ENCODE measurements at regions not wholly inside any gene's neighbourhood (a gene's known extent, or its start where the extent isn't known, plus 50 kb on each side); places are given as distances from the start of the nearest gene placed in this dataset.

DNA sequence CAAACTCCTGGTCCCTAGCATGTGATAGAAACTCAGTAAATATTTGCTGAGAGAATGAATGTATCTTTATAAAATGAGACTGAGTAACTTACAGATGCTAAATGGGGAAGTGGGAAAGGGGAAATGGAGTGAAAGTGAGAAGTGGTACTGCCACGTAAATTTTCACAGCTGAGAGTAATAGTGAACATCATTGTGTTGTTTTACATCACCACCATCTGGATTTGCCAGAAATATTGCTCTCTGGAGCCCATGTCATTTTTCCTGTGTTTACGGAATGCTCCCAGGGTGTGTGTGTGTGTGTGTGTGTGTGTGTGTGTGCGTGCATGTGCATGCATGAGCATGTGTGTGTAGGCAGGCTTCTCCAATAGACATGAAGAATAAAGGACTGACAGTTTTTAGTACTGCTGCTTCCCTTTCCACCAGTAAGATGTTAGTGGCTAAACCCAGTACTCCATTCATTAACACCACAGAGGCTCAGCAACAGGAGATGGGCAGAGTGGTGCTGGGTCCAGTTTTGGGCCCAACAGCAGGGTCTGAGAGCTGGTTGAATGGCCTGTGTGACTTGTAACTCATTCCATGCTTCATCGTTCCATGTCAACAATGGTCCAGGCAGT is 57.3 kb downstream of the DIPK2A start:
- TF ChIP-seq, protein P1, sequence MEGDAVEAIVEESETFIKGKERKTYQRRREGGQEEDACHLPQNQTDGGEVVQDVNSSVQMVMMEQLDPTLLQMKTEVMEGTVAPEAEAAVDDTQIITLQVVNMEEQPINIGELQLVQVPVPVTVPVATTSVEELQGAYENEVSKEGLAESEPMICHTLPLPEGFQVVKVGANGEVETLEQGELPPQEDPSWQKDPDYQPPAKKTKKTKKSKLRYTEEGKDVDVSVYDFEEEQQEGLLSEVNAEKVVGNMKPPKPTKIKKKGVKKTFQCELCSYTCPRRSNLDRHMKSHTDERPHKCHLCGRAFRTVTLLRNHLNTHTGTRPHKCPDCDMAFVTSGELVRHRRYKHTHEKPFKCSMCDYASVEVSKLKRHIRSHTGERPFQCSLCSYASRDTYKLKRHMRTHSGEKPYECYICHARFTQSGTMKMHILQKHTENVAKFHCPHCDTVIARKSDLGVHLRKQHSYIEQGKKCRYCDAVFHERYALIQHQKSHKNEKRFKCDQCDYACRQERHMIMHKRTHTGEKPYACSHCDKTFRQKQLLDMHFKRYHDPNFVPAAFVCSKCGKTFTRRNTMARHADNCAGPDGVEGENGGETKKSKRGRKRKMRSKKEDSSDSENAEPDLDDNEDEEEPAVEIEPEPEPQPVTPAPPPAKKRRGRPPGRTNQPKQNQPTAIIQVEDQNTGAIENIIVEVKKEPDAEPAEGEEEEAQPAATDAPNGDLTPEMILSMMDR (IDR thresholded peaks at IDR 0.05) = no peak
- no peak for TF ChIP-seq POLR2A (IDR thresholded peaks at IDR 0.05)
